Stomach (tissue), 4 donors: ENCODE measurements at regions not wholly inside any gene's neighbourhood (a gene's known extent, or its start where the extent isn't known, plus 50 kb on each side); places are given as distances from the start of the nearest gene placed in this dataset.

Source experiments
- POLR2A ChIP-seq, 4 donors: fragments of 450-650 bp; IDR thresholded peaks; one replicate each; pipeline ENCODE4 v1.6.1; 2016; ENCODE audit warnings: antibody characterized with exemption in 4 of 4, control low read depth in 2 of 4, mild to moderate bottlenecking in 1 of 4, moderate library complexity in 1 of 4
- POLR2AphosphoS5 ChIP-seq, 3 donors: sonication (generic); formaldehyde crosslinking; IDR thresholded peaks; one replicate each; pipeline ENCODE4 v1.6.1; 2016; ENCODE audit warnings: antibody characterized with exemption in 3 of 3
- TF ChIP-seq, protein P1 (sequence below), 7 experiments: fragments of 450-650 bp in 4 of 7; fragments of 200-600 bp in 3 of 7; sonication (generic) in 3 of 7; IDR thresholded peaks; one replicate each; pipeline ENCODE4 v1.5.1; 2016 to 2019; ENCODE audit warnings: antibody characterized with exemption in 7 of 7, control low read depth in 2 of 7, mild to moderate bottlenecking in 1 of 7

DNA sequence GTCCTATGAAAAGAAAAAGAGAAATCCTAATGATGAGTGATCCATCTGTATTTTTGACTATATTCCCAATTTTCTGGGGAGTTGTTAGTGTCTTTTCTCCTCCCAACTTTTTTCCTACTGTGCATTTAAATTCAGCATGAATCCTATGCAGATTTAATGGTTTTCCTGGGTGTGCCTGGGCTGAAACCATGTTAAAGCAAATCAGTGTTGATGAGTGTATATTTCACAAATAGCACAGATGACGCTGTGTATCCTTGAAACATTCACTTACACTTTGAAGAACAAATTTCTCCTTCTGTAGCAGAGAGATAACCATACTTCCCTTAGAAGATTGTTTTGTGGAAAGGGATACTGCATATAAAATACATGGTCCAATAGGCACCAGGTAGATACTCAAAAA, 114.3 kb downstream of the TRIB2 start:
- TF ChIP-seq, protein P1, sequence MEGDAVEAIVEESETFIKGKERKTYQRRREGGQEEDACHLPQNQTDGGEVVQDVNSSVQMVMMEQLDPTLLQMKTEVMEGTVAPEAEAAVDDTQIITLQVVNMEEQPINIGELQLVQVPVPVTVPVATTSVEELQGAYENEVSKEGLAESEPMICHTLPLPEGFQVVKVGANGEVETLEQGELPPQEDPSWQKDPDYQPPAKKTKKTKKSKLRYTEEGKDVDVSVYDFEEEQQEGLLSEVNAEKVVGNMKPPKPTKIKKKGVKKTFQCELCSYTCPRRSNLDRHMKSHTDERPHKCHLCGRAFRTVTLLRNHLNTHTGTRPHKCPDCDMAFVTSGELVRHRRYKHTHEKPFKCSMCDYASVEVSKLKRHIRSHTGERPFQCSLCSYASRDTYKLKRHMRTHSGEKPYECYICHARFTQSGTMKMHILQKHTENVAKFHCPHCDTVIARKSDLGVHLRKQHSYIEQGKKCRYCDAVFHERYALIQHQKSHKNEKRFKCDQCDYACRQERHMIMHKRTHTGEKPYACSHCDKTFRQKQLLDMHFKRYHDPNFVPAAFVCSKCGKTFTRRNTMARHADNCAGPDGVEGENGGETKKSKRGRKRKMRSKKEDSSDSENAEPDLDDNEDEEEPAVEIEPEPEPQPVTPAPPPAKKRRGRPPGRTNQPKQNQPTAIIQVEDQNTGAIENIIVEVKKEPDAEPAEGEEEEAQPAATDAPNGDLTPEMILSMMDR (IDR thresholded peaks at IDR 0.05) = no peak
- TF ChIP-seq POLR2A (IDR thresholded peaks at IDR 0.05) (no peak), POLR2AphosphoS5 (IDR thresholded peaks at IDR 0.05) (no peak)
